GM12892 (cell line): ENCODE measurements at regions not wholly inside any gene's neighbourhood (a gene's known extent, or its start where the extent isn't known, plus 50 kb on each side); places are given as distances from the start of the nearest gene placed in this dataset.

Experiments used
- POLR2A ChIP-seq: IDR thresholded peaks from 2 replicates; pipeline ENCODE4 v1.6.1; 2011; ENCODE audit warnings: low read depth, low read length, control low read depth
- POLR2AphosphoS5 ChIP-seq: IDR thresholded peaks from 2 replicates; pipeline ENCODE4 v1.6.1; 2011; ENCODE audit warnings: low read depth, low read length, control low read depth
- TAF1 ChIP-seq: IDR thresholded peaks from 2 replicates; pipeline ENCODE4 v1.6.1; 2011; ENCODE audit warnings: low read depth, mild to moderate bottlenecking, control low read depth, low read length, borderline replicate concordance

DNA sequence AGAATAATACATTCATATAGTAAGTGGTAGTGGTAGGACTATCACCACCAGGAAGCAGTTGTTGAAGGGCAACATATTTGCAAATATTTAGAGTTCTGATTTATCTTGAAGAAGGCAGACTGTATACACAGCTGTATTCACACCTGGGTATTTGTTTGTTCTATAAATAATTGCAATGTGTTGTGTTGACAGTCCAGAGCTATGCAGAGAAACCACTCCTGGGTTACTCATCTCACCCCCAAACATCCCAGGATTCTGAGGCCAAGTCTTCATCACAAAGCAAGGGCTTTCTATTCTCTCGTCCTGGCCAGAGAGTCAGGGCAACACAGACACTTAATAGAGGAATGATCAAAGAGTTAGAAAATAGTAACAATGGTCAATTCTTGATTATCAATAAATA, 102.1 kb upstream of the FAT3 start:
- TF ChIP-seq POLR2A (no peak), TAF1 (no peak), POLR2AphosphoS5 (no peak)
